ENCODE measurements at regions not wholly inside any gene's neighbourhood (a gene's known extent, or its start where the extent isn't known, plus 50 kb on each side); places are given as distances from the start of the nearest gene placed in this dataset.
"Not testable (repeated sequence)": the region's sequence is repeated elsewhere in the genome, so short reads cannot be mapped to it uniquely, and the experiment has no call there.

DNA sequence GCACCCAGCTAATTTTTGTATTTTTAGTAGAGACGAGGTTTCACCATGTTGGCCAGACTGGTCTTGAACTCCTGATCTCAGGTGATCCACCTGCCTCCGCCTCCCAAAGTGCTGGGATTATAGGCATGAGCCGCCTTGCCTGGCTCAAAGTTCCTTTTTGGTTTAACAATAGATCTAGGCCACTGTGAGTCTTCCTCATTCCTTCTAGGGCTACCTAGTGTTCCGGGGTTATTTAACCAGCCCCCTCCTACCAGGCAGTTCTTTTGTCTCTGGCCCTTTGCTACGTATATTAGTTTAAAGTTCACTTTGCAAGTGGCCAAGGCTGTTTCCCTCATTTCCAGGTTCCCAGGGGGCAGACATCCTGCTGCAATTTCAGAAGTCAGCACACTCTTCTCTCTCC lies 75.6 kb downstream of the SPDYE17 start:
- TF ChIP-seq RAD21 (IDR thresholded peaks at IDR 0.05; ENCODE audit: low read length); POLR2A (IDR thresholded peaks at IDR 0.05; ENCODE audit: low read depth, low read length); BHLHE40 (IDR thresholded peaks at IDR 0.05; ENCODE audit: low read depth, low read length); MAFK (IDR thresholded peaks at IDR 0.05; ENCODE audit: low read depth, low read length): not testable (repeated sequence)

Data from IMR-90 (cell line).